HG02885 (cell line): ENCODE measurements at regions not wholly inside any gene's neighbourhood (a gene's known extent, or its start where the extent isn't known, plus 50 kb on each side); places are given as distances from the start of the nearest gene placed in this dataset.
A peak's percentile ranks its signal among the peaks of the same experiment; 100 is the strongest.

Source experiments
- ATAC-seq: cut with Tn5 transposase; IDR thresholded peaks from one replicate; pipeline ENCODE4 v1.9.1; 2021; ENCODE audit warnings: mild to moderate bottlenecking; ENCODE audit not compliant: unreplicated experiment, poor library complexity

DNA sequence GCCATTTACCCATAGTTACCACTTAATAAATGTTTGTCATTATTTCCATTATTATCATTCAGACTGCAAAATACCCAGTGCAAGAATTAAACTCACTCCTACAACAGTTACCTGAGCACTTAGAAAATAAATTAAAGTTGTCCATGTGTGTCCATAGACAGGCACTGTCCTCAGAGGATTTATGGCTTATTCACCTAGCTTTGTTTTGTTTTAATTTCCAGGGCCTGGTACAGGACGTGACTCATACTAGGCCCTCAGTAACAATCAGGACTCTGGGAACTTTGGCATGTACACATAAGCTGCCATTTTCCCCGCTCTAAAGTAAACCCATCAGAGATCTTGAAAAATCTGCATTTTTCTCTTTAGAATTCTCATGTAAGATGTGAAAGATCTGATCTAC, 458.5 kb upstream of the ARRDC4 start:
- no peak for ATAC-seq

DNA sequence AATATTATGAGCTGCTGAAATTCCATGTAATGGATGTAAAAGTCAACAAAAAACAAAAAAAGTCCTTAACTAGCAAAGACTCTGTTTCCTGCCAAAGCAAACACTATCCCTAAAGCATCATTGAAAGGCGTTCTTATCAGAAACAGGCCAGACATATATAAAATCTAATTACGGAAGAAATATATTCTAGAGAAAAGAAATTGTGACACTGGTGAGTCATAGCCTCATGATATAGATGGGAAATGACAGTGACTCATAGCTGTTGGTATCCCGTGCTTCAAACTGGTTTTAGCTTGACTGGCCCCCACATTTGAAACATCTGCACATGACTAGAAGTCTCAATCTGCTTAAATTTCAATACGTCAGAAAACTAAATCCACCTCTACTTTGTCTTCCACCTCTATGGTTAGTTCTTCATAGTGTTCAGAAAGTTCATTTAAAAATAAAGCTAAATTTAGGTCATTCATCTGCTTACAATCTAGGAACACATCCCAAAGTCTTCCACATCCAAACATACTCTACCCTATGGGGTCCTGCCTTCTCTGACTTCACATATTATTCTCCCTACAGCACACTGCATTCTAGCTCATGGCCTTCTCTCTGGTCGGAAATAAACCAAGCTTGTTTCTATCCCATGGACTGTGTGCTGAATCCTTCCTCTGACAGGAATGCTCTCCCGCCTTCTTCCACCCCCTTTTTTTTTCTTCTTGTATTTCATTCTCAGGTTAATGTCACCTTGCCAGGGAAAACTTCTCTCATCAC, 456.3 kb upstream of the ARRDC4 start:
- no peak for ATAC-seq

DNA sequence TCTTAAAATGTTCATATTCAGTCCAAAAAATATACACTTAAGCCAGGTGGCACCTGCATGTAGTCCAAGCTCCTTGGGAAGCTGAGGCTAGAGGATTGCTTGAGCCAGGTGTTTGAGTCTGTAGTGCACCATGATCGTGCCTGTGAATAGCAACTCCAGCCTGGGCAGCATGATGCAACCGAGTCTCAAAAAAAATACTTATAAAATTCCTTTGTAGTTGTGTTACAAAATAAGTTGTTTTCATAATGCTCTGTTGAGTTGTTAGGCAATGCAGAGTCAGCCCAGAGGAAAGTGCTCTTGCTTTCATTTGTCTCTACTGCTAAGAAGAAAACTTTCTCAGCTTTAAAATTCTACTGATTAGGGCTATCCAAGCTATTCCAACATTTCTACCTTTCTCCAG, 442.8 kb upstream of the ARRDC4 start:
- no peak for ATAC-seq

DNA sequence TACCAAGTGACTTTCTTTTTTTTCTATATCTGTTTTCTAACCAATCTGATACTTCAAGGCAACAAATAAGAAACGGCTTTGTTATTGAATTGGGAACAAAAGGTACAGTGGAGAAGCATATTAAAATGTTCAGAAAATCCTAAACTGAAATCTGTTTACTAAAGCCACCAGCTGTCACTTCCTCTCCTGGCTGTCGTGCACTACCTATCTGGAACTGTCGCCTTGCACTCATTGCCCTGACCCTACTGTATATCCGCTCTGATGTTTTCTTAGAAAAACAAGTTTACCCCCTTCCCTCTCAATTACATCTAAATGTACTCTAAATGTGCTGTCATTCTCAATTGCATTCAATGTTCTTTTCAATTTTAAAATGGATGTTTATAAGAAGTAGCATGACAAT, 439.8 kb upstream of the ARRDC4 start:
- no peak for ATAC-seq

DNA sequence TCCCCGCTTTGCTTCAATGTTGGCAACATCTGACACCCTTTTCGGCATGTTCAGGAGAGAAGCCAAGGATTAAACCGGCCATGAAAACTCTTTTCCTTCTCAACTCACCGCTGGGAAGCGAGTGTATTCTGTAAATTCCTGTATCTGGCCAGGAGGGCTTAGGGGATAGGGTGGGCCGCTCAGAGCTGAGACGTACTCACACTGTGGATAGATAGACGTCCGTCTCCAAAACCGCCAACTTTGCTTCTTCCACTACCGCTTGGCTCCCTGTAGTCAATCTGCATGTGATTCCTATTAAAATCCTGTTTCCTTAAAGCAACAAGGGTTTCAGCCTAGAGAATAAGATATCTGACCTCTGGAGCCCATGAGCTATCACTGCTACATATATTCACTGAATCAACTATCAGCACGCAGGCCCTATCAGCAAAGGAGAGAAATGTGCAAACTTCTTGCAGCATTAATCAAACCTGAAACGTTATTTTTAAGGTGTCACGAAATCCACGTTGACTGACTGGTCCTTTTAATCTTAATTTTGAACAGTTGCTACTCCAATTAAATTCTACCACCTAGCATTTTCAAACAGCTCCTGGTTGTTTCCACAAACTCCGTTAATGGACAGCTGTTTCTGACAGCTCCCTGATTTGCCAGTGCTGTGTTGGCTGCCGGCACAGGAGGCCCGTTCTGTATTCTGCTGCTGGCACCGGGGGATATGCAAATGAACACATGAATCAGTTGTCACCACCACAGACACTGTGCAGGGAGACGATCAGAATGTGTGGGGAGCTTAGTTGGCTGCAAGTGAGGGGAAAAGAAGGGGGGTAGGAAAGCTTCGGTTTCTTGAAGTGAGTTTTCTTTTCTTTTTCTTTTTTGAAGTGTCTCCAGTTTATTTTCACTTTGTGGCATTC, 438.9 kb upstream of the ARRDC4 start:
- no peak for ATAC-seq

DNA sequence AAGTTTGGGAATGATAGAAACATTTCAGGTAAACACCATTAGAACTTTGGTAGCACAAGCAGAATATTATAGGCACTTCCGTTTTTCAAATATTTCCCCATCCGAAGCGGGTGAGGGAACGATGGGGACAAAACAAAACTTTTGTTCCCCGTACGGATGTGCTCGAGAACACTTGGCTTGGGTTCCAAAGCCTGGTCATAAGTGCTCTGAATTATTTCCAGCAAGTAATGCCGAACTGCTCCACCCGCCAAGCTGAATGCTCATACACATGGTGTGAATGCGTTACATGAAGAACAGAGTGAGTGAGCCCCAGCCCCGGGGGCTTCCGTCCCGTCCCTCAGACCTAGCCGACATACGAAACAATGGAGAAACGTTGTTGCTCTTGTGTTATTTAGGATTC, 438.2 kb upstream of the ARRDC4 start:
- ATAC-seq = no peak

DNA sequence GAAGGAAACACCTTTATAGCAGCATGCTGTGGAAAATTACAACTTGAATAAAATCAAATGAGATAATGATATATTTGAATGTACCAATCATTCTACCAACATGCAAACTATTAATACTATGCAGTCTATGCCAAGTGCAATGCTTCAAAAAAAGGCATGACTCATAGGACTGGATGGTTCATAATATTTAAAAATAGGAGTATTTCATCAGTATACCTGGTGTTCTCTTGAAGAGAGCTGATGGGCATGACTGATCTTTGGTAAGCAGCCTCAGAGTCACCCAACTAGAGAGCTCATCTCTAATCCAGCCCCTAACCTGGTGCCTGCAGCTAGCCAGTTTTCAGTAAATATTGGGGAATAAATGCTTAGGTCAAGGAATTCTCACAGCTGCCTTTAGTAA, 434.7 kb upstream of the ARRDC4 start:
- ATAC-seq = no peak

DNA sequence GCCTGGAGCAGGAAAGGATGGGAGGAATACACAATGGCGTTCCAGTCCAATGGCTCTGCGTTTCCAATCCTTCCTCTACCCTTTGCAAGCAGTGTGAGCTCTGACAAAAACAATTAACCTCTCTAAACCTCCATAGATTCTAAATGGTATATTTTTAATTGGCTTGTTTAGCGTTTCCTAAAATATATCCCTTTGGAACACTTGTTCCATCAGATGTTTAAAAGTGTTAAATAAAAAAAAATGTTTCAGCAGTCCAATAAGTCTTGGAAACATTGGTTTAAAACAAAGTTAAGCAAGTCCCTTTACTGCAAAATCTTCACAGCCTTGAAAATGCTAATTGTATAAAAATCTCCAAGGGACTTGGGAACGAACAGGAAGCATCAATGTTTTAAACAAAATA, 432.3 kb upstream of the ARRDC4 start:
- no peak for ATAC-seq

DNA sequence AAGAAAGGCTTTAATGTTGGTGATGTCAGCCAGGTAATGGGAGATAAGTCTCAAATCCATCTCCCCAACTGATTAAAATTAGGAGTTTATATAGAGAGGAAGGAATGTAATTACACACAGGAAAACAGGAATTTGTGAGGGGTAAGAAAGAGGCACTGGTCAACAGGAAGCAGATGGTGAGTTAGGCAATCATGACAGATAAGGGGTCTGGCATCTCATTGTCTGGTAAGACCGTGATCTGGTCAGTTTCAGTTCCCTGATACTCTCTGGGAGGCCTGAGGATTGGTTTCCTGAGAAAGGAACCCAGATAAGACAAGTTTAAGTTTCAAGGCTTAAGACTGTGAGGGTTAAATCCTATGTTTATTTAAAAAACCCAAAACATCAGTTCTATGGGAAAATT, 414.7 kb upstream of the ARRDC4 start:
- no peak for ATAC-seq

DNA sequence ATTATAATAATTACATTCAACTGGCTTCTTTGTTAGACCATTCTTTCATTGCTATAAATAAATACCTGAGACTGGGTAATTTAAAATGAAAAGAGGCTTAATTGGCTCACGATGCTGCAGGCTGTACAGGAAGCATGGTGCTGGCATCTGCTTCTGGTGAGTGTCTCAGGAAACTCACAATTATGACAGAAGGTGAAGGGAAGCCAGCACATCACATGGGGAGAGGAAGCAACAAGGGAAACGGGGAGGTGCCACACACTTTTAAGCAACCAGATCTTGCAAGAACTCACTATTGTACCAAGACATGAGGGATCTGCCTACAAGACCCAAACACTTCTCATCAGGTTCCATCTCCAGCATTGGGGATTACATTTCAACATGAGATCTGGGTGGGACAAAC, 413.1 kb upstream of the ARRDC4 start:
- ATAC-seq = no peak

DNA sequence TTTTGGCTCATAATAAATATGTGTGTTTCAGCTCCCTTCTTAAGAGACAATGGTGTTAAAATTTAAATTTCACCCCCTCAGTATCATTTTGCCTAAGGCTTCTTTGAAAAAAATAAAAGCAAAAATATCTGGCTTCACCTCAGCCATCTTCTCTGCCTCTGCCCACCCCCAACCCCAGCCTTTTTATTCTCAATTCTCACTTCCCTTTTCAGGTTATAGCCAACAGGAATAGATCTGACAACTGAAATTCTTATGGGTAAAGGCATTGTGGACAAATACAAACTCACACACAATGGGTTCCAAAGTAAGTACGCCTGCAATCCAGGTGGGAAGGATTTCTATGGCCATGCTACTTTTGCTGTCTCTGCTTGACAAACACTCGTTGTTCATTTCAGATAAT, 399.0 kb upstream of the ARRDC4 start:
- ATAC-seq = peak; percentile 55

DNA sequence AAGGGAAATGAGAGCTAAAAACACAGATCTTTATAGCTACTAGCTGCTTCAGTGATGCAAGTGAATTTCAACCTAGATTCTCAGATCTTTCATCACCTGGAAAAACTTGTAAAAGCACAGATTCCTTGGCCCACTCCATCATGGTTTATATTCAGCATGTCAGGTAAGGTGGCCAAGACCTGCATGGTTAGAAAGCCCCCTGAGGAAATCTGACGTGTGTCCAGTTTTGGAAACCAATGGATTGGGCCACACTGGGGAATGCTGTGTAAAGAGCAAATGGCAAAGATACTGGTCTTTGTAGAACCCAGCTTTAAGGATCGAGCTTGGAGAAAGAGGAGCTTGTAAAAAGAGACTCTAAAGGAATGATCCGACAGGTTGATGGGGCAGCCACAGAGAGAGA, 397.0 kb upstream of the ARRDC4 start:
- ATAC-seq = no peak

DNA sequence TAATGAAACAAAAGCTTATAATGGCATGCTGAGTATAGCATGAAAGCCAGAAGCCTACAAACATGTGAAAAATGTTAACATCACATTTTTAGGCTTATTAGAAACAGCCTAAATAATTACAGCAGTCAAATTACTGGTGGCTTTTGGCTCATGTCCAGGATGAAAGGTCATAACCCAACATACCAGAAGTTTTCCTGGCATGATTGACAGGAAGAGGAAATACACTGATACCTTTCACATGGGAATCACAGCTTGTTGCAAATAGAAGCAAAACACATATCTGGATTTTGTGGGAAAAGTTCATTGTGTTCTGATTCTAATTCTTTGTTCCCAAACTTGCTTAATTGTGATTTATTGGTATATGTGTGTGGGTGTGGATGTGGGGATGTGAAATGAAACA, 393.5 kb upstream of the ARRDC4 start:
- no peak for ATAC-seq

DNA sequence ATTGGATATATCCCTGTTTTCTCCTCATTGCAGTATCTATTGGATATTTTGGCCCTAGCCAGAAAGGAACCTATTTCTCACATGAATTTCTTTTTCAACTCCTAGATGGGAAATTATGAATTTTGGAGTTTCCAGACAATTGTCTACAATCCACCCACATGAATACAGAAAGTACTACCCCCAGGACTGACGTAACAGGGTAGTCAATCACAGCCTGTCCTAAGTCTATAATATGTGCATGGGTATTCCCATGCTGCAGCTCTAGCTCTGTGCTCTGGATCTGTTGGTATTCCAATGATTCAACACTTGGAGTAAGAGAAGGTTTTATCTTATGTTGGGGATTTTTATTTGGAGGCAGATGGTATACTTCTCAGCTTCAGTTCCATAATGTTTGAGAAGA, 393.1 kb upstream of the ARRDC4 start:
- no peak for ATAC-seq

DNA sequence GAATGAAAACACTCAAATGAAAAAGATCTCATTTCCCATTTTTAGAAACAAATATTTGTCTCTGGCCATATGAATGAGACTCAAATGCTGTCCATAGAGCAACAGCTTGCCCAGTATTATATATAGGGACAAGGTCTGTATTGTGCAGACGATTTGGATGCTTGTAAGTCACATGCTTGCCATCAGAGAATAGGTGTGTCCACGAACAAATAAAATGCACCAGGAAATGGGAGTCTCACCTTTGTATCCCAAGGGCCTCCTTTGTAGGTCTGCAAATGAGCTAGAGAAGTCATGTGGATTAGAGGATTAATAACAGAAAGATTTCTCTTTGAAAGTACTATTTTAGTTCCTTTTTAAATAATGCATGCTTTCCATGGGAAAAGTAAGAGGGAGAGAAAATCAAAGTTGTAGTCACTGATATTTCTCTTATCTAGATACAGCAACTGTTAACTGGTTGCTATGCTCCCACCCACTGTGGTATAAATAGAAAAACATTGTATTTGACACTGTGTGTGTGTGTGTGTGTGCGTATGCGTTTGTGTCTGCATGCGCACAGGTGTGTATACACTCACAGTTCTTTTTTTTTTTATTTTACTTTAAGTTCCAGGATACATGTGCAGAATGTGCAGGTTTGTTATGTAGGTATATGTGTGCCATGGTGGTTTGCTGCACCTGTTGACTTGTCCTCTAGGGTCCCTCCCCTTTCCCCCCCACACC, 383.4 kb upstream of the ARRDC4 start:
- ATAC-seq = no peak

DNA sequence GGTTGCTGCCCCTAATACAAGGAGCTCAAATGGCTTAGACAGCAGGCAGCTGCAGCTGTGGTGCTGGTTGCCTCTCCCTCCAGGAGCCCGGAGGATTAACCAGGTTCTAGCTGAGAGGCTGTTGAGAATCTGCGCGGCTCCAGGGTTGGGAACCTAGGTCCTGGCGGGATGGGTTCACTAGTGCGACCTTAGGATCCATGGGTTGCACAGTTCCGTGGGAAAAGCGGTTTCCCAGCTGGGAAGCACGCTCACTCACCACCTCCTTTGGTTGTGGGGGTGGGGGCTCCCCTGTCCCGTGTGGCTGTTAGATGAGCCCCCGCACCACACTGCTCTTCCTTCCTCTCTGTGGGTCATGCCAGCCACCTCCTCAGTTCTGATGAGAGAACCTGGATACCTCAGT, 375.1 kb upstream of the ARRDC4 start:
- no peak for ATAC-seq

DNA sequence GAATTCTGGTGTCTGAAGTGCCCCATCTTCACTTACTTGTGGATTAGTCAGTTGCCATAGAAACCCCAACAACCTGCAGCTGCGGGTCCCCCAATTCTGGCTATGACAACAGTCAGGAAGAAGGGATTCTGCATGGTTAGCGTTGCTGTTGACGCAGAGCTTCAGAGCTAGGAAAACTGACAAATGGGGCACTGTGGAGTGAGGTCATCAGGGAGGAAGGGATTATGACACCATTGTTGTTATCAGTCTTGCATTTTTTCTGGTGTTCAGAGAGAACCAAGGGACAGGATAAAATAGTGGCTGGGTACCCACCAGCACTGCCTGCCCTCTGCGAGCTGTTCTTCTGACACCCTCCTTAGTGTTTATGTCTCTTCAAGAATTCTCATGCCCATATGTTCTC, 367.7 kb upstream of the ARRDC4 start:
- ATAC-seq = no peak

DNA sequence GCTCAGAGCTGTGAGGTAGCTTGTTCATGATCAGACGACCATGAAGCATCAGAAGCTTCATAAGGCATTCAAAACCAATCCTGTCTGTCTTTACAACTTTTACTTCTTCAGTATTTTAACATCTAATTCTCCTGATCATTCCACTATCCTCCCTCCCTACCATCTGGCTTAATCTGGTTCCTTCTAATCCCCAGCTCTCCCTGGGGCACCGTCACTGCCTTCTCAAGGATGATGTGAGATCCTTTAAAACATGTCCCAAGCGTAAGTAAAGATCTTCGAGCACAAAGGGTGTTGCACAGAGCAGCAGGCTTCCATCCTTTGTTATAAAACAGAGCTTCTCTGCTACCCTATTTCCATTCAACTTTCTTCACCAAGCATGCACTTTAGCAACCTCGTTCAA, 362.7 kb upstream of the ARRDC4 start:
- ATAC-seq = no peak

DNA sequence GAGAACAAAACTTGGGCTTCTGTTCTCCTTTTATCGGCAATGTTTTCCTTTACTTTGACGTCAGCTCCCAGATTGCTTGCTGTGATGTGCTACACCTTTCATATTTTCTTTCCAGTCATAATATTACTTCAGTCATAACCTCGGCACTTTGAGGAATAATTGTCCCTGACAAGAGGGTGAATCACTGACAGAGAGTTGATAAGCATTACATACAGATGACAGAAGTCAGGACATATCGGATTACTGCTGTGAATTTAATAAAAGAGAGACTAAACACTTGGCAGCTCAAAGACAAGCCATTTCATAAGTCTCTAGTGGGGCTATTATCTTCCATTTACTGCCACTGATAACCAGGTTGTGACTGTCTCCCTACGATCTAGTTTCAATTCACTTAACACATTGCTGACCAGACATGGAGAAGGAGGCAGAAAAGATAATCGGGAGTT, 362.1 kb upstream of the ARRDC4 start:
- no peak for ATAC-seq

DNA sequence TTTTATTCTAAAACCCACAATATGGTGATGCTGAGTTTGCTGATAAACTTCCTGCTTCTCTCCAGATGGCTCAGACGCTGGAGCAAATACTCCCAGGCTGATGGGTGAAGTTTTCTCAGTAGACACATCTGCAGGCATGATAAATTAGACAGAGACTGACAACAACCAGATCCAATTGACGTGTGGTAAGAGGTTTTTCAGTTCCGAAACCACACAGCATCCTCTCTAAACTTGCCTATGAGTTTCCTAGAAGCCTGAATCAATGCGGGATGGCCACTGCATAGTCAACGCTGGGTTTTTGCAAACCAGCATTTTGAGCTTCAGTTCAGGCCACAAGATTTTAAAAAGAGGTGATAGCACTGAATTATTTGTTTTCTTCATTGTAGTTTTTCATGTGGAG, 360.3 kb upstream of the ARRDC4 start:
- no peak for ATAC-seq

DNA sequence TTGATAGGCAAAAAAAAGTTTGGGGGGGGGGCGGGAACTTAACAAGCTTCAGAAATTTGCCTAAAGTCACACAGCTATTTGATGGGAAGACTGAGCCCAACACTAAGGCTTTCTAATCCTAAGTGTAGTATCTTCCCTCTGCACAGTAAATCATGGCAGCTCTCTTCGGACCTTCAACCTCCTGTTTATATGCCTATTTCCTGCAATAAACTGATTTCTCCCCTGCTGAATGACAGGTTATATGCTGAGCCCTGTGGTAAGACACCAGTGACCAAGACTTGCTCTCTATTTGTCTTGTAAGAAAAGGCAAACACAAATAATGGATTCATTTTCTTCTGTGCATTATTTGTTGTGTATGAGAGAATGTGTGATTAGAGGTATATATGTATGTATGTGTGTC, 355.8 kb upstream of the ARRDC4 start:
- no peak for ATAC-seq
